C4-2B (cell line): ENCODE measurements at regions not wholly inside any gene's neighbourhood (a gene's known extent, or its start where the extent isn't known, plus 50 kb on each side); places are given as distances from the start of the nearest gene placed in this dataset.
A peak's percentile ranks its signal among the peaks of the same experiment; 100 is the strongest.

ENCODE experiments used
- H3K27ac ChIP-seq: fragments of 450-650 bp; 2 replicates; pipeline ENCODE4 v1.5.1; 2017
- CTCF ChIP-seq: fragments of 450-650 bp; conservative IDR thresholded peaks from 2 replicates; pipeline ENCODE4 v1.5.1; 2017; ENCODE audit warnings: mild to moderate bottlenecking
- ZFX ChIP-seq: fragments of 450-650 bp; IDR thresholded peaks from 2 replicates; pipeline ENCODE4 v1.6.1; 2017

GRCh38 chr16:6645768-6646568 is 686.7 kb upstream of the RBFOX1 start:
- TF ChIP-seq ZFX (no peak), CTCF (no peak)
- no peak overlapping the region for H3K27ac ChIP-seq

DNA sequence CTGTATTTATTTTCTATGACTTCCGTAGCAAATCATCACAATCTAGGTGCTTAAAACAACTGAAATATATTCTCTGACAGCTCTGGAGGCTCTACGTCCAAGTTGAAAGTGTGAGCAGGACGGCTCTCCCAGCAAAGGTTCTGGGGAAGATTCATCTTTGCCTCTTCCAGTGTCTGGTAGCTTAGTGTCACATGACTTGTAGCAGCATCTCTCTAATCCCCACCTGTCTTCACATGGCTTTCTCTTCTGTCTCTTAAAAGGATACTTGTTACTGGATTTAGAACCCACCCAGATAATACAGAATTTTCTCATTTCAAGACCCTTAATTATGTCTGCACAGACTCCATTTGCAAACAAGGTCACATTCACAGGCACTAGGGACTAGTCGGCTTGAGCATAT is 687.7 kb upstream of the RBFOX1 start:
- TF ChIP-seq ZFX = no peak
- TF ChIP-seq CTCF = no peak

DNA sequence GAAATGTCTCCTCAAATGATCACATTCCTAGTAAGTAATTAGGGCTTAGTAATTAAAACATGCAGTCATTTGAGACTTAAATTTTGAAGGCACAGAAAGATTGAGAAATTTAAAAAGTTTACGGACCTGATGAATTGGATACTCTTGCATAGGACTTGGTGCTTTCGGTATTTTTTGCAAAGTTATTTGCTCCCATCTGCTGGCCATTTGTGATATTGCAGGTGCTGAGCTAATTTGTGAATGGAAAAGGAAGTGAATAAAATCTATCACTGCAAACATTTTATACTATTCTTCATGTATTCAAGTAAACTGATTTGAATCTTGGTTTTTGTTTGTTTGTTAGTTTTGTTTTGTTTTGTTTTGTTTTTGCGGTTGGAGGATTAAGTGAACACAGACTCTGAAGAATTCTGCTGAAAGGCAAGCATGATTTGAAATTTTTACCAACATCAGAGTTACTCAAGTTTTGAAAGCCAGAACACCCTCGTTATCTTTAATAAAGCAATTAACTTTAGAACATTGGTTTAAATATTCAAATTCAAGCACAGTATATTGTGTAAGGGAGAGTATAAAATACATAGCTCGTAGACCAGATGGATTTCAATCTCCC is 689.5 kb upstream of the RBFOX1 start:
- H3K27ac ChIP-seq = no peak overlapping the region
- TF ChIP-seq CTCF = peak; percentile 90
- no peak for TF ChIP-seq ZFX

More for the DNA sequence above, 687.7 kb upstream of the RBFOX1 start:
- H3K27ac ChIP-seq = no peak overlapping the region

- TF ChIP-seq ZFX = no peak
- TF ChIP-seq CTCF = no peak
- no peak overlapping the region for H3K27ac ChIP-seq
These were observed 690.4 kb upstream of the RBFOX1 start for GRCh38 chr16:6642271-6642670.

- TF ChIP-seq ZFX (no peak), CTCF (no peak)
- H3K27ac ChIP-seq = no peak overlapping the region
These were observed 691.6 kb upstream of the RBFOX1 start for GRCh38 chr16:6641091-6641490.

DNA sequence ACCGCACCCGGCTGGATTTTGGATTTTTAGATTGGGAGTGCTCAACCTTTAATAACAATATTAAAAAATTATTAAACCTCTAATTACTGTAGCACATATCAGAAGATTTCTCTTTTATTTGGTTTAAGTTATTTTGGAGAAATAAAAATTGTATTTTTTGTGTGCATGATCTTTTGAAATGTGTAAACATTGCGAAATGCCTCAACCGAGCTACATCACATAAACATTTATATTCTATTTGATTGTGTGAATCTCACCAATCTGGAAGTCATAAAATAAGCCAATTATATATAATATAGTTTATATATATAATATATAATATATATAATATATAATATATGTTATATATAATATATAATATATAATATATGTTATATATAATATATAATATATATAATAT is 696.2 kb upstream of the RBFOX1 start:
- TF ChIP-seq ZFX (no peak), CTCF (no peak)
- no peak overlapping the region for H3K27ac ChIP-seq

DNA sequence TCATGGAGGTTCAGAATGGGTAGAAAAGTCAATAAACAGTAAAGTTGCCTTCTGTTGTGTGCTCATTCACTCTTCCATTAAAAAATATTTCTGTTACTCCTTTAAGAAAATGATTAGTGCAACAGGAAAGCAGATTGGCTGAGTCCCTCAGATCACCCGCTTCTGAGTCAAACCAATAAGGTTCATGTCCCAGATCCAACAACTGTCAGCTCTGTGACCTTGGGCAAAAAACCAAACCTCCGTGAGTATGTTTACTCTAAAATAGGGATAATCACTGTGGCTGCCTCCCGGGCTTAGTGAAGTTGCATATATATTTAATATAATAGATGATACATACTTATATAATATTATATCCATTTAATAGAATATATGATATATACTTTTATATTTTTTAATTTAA is 698.5 kb upstream of the RBFOX1 start:
- no peak overlapping the region for H3K27ac ChIP-seq
- TF ChIP-seq ZFX (no peak), CTCF (no peak)
